ENCODE measurements at regions not wholly inside any gene's neighbourhood (a gene's known extent, or its start where the extent isn't known, plus 50 kb on each side); places are given as distances from the start of the nearest gene placed in this dataset.

GRCh38 chr16:86917471-86918365, 339.4 kb downstream of the FOXL1 start:
- DNase-seq (ENCODE audit: low spot score), result no peak

GRCh38 chr16:86918637-86919036, 340.3 kb downstream of the FOXL1 start:
- no peak for DNase-seq (ENCODE audit: low spot score)

- no peak for DNase-seq (ENCODE audit: low spot score)
Observed at GRCh38 chr16:86919078-86919477, 340.7 kb downstream of the FOXL1 start.

GRCh38 chr16:86919578-86920305, 341.4 kb downstream of the FOXL1 start:
- DNase-seq (ENCODE audit: low spot score), result no peak

- no peak for DNase-seq (ENCODE audit: low spot score)
Observed at GRCh38 chr16:86921289-86921688, 342.9 kb downstream of the FOXL1 start.

- DNase-seq (ENCODE audit: low spot score), result no peak
Observed at GRCh38 chr16:86922311-86922710, 344.0 kb downstream of the FOXL1 start.

- DNase-seq (ENCODE audit: low spot score), result no peak
Observed at GRCh38 chr16:86923656-86924055, 345.3 kb downstream of the FOXL1 start.

- DNase-seq (ENCODE audit: low spot score), result no peak
Observed at GRCh38 chr16:86924537-86924936, 346.2 kb downstream of the FOXL1 start.

- no peak for DNase-seq (ENCODE audit: low spot score)
Observed at GRCh38 chr16:86925067-86925791, 346.9 kb downstream of the FOXL1 start.

GRCh38 chr16:86926181-86927094, 348.1 kb downstream of the FOXL1 start:
- DNase-seq (ENCODE audit: low spot score), result no peak

GRCh38 chr16:86927699-86928098, 349.4 kb downstream of the FOXL1 start:
- DNase-seq (ENCODE audit: low spot score), result no peak

- no peak for DNase-seq (ENCODE audit: low spot score)
Observed at GRCh38 chr16:86928523-86929011, 350.2 kb downstream of the FOXL1 start.

GRCh38 chr16:86929057-86929871, 350.9 kb downstream of the FOXL1 start:
- DNase-seq (ENCODE audit: low spot score), result no peak

- DNase-seq (ENCODE audit: low spot score), result no peak
Observed at GRCh38 chr16:86930001-86930400, 351.7 kb downstream of the FOXL1 start.

GRCh38 chr16:86930663-86931373, 352.5 kb downstream of the FOXL1 start:
- no peak for DNase-seq (ENCODE audit: low spot score)

- no peak for DNase-seq (ENCODE audit: low spot score)
Observed at GRCh38 chr16:86931410-86931941, 353.1 kb downstream of the FOXL1 start.

GRCh38 chr16:86932130-86932982, 354.0 kb downstream of the FOXL1 start:
- DNase-seq (ENCODE audit: low spot score), result no peak

GRCh38 chr16:86934581-86935375, 356.4 kb downstream of the FOXL1 start:
- DNase-seq (ENCODE audit: low spot score), result no peak
